NCI-H774 (cell line): ENCODE measurements at regions not wholly inside any gene's neighbourhood (a gene's known extent, or its start where the extent isn't known, plus 50 kb on each side); places are given as distances from the start of the nearest gene placed in this dataset.

Experiments
- DNase-seq: peaks from one replicate; lab custom pipeline; 2025; lab: John Stamatoyannopoulos, UW

- DNase-seq: no peak
Observed at GRCh38 chr4:140316799-140317198, 56.6 kb upstream of the SCOC start.

- DNase-seq: no peak
Observed at GRCh38 chr4:140315970-140316369, 57.5 kb upstream of the SCOC start.

GRCh38 chr4:140315438-140315837 is 58.0 kb upstream of the SCOC start:
- no peak for DNase-seq

- no peak for DNase-seq
Observed at GRCh38 chr4:140315019-140315418, 58.4 kb upstream of the SCOC start.

- no peak for DNase-seq
Observed at GRCh38 chr4:140312100-140312499, 61.3 kb upstream of the SCOC start.

- no peak for DNase-seq
Observed at GRCh38 chr4:140311257-140311835, 62.1 kb upstream of the SCOC start.

- DNase-seq: no peak
Observed at GRCh38 chr4:140309124-140309870, 64.1 kb upstream of the SCOC start.

- DNase-seq: no peak
Observed at GRCh38 chr4:140308366-140309123, 64.9 kb upstream of the SCOC start.

GRCh38 chr4:140305053-140305452 is 68.4 kb upstream of the SCOC start:
- no peak for DNase-seq

GRCh38 chr4:140304346-140304745 is 69.1 kb upstream of the SCOC start:
- no peak for DNase-seq

GRCh38 chr4:140302151-140302859 is 71.1 kb upstream of the SCOC start:
- no peak for DNase-seq

- DNase-seq: no peak
Observed at GRCh38 chr4:140300271-140300970, 73.0 kb upstream of the SCOC start.

GRCh38 chr4:140298001-140298400 is 75.4 kb upstream of the SCOC start:
- no peak for DNase-seq

- DNase-seq: no peak
Observed at GRCh38 chr4:140297221-140297570, 76.2 kb upstream of the SCOC start.

GRCh38 chr4:140296335-140297220 is 76.9 kb upstream of the SCOC start:
- DNase-seq: no peak

- no peak for DNase-seq
Observed at GRCh38 chr4:140293979-140294378, 79.5 kb upstream of the SCOC start.

GRCh38 chr4:140291259-140291658 is 82.2 kb upstream of the SCOC start:
- no peak for DNase-seq

GRCh38 chr4:140289486-140289885 is 84.0 kb upstream of the SCOC start:
- no peak for DNase-seq

GRCh38 chr4:140286456-140286855 is 87.0 kb upstream of the SCOC start:
- DNase-seq: no peak

GRCh38 chr4:140284456-140284855 is 89.0 kb upstream of the SCOC start:
- no peak for DNase-seq
